K562 (cell line): ENCODE measurements at regions not wholly inside any gene's neighbourhood (a gene's known extent, or its start where the extent isn't known, plus 50 kb on each side); places are given as distances from the start of the nearest gene placed in this dataset.

Experiments
- ATAC-seq: fragments of 200-7000 bp; cut with Tn5 transposase; 3 replicates; pipeline ENCODE4 v1.9.1; 2020; ENCODE audit warnings: moderate library complexity
- BruUV-seq: library from RNA; stranded (reverse); fragments of 400-500 nt; replicated peaks from 2 replicates; lab custom pipeline; 2021; lab: Mats Ljungman, UMichigan
- CTCF ChIA-PET: fragments of 300-600 bp; formaldehyde crosslinking; extraction: SDS; loops from one replicate; lab custom pipeline; 2021; ENCODE audit warnings: low intra/inter-chr PET ratio; lab: Yijun Ruan, JAX
- POLR2A ChIA-PET: fragments of 300-600, 350-650 bp; sonication (Branson Sonifier 250); formaldehyde crosslinking; extraction: SDS; loops from one replicate; lab custom pipeline; 2021; ENCODE audit warnings: antibody characterized with exemption, inconsistent platforms; lab: Yijun Ruan, JAX
- DNase-seq, 4 experiments: peaks; one replicate each; pipeline versions ENCODE4 v3.0.0 to v3.0.0-alpha.2; 2011 to 2018; ENCODE audit warnings: low spot score in 3 of 4, mixed read lengths in 3 of 4; ENCODE audit errors: extremely low read depth in 1 of 4
- FAIRE-seq: peaks from 2 replicates; lab custom pipeline; 2011; peaks lifted over from hg19 to GRCh38; lab: Jason Lieb, UNC
- H2AFZ ChIP-seq: 2 replicates; pipeline ENCODE4 v1.6.0; 2011; ENCODE audit warnings: low read depth, low read length, control low read depth, inconsistent platforms
- H3K27ac ChIP-seq: fragments of 200-600 bp; 3 replicates; pipeline ENCODE4 v1.8.0; 2011; ENCODE audit warnings: low read depth, mild to moderate bottlenecking, control low read depth, inconsistent platforms, low read length, moderate library complexity, mixed read lengths; ENCODE audit errors: extremely low read depth
- H3K27me3 ChIP-seq, 2 experiments: fragments of 300-600 bp in 1 of 2; 2 replicates in 1 of 2; 3 replicates in 1 of 2; pipeline versions ENCODE4 v1.6.0 to v1.8.0; 2011; ENCODE audit warnings: inconsistent platforms in 2 of 2, low read length in 2 of 2, mild to moderate bottlenecking in 1 of 2, mixed read lengths in 1 of 2, moderate library complexity in 1 of 2; ENCODE audit not compliant: control insufficient read depth in 2 of 2, insufficient read depth in 2 of 2
- H3K36me3 ChIP-seq: fragments of 300-600 bp; 3 replicates; pipeline ENCODE4 v1.8.0; 2011; ENCODE audit warnings: mild to moderate bottlenecking, low read length, inconsistent platforms; ENCODE audit not compliant: control insufficient read depth, insufficient read depth
- H3K4me1 ChIP-seq, 2 experiments: fragments of 200-600 bp in 1 of 2; replicated peaks in 1 of 2; 2 replicates in 1 of 2; 3 replicates in 1 of 2; pipeline versions ENCODE4 v1.5.1 to v1.8.0; 2011; ENCODE audit warnings: inconsistent platforms in 2 of 2, low read length in 2 of 2, mild to moderate bottlenecking in 1 of 2, mixed read lengths in 1 of 2, moderate library complexity in 1 of 2; ENCODE audit not compliant: control insufficient read depth in 2 of 2, insufficient read depth in 2 of 2
- H3K4me2 ChIP-seq: 2 replicates; pipeline ENCODE4 v1.6.1; 2011; ENCODE audit warnings: low read length, control low read depth, inconsistent platforms, mixed read lengths; ENCODE audit not compliant: insufficient read depth
- H3K4me3 ChIP-seq: fragments of 200-600 bp; sonication (generic), shearing (Covaris generic); 2 replicates; pipeline ENCODE4 v1.5.1; 2016; ENCODE audit warnings: control low read depth, inconsistent platforms
- H3K79me2 ChIP-seq: fragments of 200-600 bp; 3 replicates; pipeline ENCODE4 v1.8.0; 2011; ENCODE audit warnings: low read length, inconsistent platforms; ENCODE audit not compliant: control insufficient read depth, insufficient read depth
- H3K9ac ChIP-seq, 2 experiments: 2 replicates each; pipeline versions ENCODE4 v1.6.0 to v1.6.1; 2011; ENCODE audit warnings: low read depth in 2 of 2, low read length in 2 of 2, control low read depth in 1 of 2, inconsistent platforms in 1 of 2, mild to moderate bottlenecking in 1 of 2, mixed read lengths in 1 of 2; ENCODE audit not compliant: insufficient read depth in 1 of 2
- H3K9me1 ChIP-seq: one replicate; pipeline ENCODE4 v1.6.0; 2011; ENCODE audit warnings: inconsistent platforms, mild to moderate bottlenecking, low read length, moderate library complexity; ENCODE audit not compliant: control insufficient read depth, insufficient read depth
- H3K9me3 ChIP-seq: replicated peaks from 2 replicates; pipeline ENCODE4 v1.5.1; 2011; ENCODE audit warnings: low read depth, low read length, inconsistent platforms; ENCODE audit not compliant: control insufficient read depth, insufficient read depth
- H4K20me1 ChIP-seq: replicated peaks from 2 replicates; pipeline ENCODE4 v1.6.1; 2011; ENCODE audit warnings: low read length, inconsistent platforms, mixed read lengths; ENCODE audit not compliant: control insufficient read depth, insufficient read depth
- NELFE ChIP-seq: IDR thresholded peaks from 2 replicates; pipeline ENCODE4 v1.6.1; 2011; ENCODE audit warnings: mild to moderate bottlenecking; ENCODE audit not compliant: insufficient read depth, insufficient read length
- RAD21 ChIP-seq, 2 experiments: fragments of 250-450 bp in 1 of 2; fragments of 450-650 bp in 1 of 2; sonication (Bioruptor Pico) in 1 of 2; formaldehyde crosslinking in 1 of 2; IDR thresholded peaks in 1 of 2; conservative IDR thresholded peaks in 1 of 2; 2 replicates each; pipeline versions ENCODE4 v1.4.0 to v1.8.0; 2020 to 2022; ENCODE audit warnings: mild to moderate bottlenecking in 2 of 2, moderate library complexity in 1 of 2
- SREBF1 ChIP-seq: fragments of 150-350 bp; IDR thresholded peaks from 2 replicates; pipeline ENCODE4 v1.6.1; 2014; ENCODE audit warnings: antibody characterized with exemption, low read depth, low read length, borderline replicate concordance
- ZBTB8A ChIP-seq: fragments of 450-650 bp; IDR thresholded peaks from 2 replicates; pipeline ENCODE4 v1.6.1; 2018; ENCODE audit warnings: mild to moderate bottlenecking, moderate library complexity; ENCODE audit not compliant: partially characterized antibody
- ZNF232 ChIP-seq: sonication (generic); formaldehyde crosslinking; IDR thresholded peaks from 2 replicates; pipeline ENCODE4 v1.8.0; 2022; ENCODE audit warnings: mild to moderate bottlenecking, missing genetic modification reagents
- ZNF75A ChIP-seq: fragments of 450-650 bp; formaldehyde crosslinking; IDR thresholded peaks from 2 replicates; pipeline ENCODE4 v1.4.0; 2020; ENCODE audit warnings: mild to moderate bottlenecking
- ZNF764 ChIP-seq: fragments of 250-450 bp; sonication (Bioruptor Pico); IDR thresholded peaks from 2 replicates; pipeline ENCODE4 v1.4.0; 2020; ENCODE audit warnings: low read depth, mild to moderate bottlenecking, moderate library complexity
- WGBS: fragments of 100-300 bp; shearing (Covaris generic); methylation state at CpG from one replicate; pipeline ENCODE4 v1.1.6; 2016; ENCODE audit warnings: low coverage, mixed read lengths; ENCODE audit not compliant: insufficient coverage; ENCODE audit errors: missing lambda C conversion rate; 5-methylcytosine and 5-hydroxymethylcytosine counted together
- in situ Hi-C: fragments of 300-500 bp; cut with MboI; formaldehyde crosslinking; loops from 4 replicates; pipeline ENCODE4 v1.15.0; 2018; ENCODE audit warnings: inconsistent platforms, mixed read lengths
- intact Hi-C: fragments of 100-400 bp; cut with micrococcal nuclease; formaldehyde crosslinking; loops from 2 replicates; pipeline ENCODE4 v1.14.2; 2022
- TF ChIP-seq, protein P1 (sequence below): fragments of 250-450 bp; sonication (Bioruptor Pico); IDR thresholded peaks from 2 replicates; pipeline ENCODE4 v1.9.0; 2021; ENCODE audit warnings: mild to moderate bottlenecking, inconsistent platforms
- TF ChIP-seq, protein P2 (sequence below): fragments of 250-450 bp; sonication (Bioruptor Pico); IDR thresholded peaks from 2 replicates; pipeline ENCODE4 v1.5.0; 2021
- TF ChIP-seq, protein P3 (sequence below): sonication (generic); formaldehyde crosslinking; IDR thresholded peaks from 2 replicates; pipeline ENCODE4 v1.9.0; 2022; ENCODE audit warnings: mild to moderate bottlenecking, missing genetic modification reagents
- TF ChIP-seq, protein P4 (sequence below): fragments of 450-650 bp; IDR thresholded peaks from 2 replicates; pipeline ENCODE4 v1.6.1; 2018; ENCODE audit warnings: mild to moderate bottlenecking, low read depth; ENCODE audit not compliant: partially characterized antibody
- TF ChIP-seq, protein P5 (sequence below): fragments of 450-650 bp; formaldehyde crosslinking; IDR thresholded peaks from 2 replicates; pipeline ENCODE4 v1.4.0; 2020; ENCODE audit warnings: mild to moderate bottlenecking, moderate library complexity

DNA sequence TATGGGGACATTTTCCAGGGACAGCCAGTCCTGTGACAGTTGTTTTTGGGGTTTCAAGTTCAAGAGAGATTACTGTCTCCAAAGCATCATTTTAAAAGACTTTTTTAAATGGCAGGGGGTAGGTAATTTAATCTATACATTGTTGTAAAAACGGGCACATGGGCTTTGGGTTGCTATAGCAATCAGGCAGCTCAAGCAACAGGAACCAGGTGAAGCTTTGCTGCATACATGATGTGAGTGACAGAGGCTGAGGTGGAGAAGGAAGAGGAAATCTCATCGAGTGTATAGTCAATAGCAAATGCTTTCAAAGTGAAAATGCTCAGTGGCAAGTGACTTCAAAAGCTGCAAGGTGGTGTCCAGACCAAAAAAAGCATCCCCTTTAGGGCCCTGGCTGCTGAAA is 277.4 kb upstream of the JAG1 start:
- WGBS, result 0% methylated on average over 2 of the region's 2 CpGs
- TF ChIP-seq ZBTB8A (no peak), RAD21 (CRISPR knock-in tag; conservative IDR thresholded peaks at IDR 0.05 in 1 of 2, IDR thresholded peaks at IDR 0.05 in 1 of 2) (no peak), ZNF75A (CRISPR knock-in tag) (no peak), ZNF764 (CRISPR knock-in tag) (no peak), SREBF1 (no peak), NELFE (no peak), ZNF232 (CRISPR knock-in tag) (no peak)
- TF ChIP-seq, protein P1, sequence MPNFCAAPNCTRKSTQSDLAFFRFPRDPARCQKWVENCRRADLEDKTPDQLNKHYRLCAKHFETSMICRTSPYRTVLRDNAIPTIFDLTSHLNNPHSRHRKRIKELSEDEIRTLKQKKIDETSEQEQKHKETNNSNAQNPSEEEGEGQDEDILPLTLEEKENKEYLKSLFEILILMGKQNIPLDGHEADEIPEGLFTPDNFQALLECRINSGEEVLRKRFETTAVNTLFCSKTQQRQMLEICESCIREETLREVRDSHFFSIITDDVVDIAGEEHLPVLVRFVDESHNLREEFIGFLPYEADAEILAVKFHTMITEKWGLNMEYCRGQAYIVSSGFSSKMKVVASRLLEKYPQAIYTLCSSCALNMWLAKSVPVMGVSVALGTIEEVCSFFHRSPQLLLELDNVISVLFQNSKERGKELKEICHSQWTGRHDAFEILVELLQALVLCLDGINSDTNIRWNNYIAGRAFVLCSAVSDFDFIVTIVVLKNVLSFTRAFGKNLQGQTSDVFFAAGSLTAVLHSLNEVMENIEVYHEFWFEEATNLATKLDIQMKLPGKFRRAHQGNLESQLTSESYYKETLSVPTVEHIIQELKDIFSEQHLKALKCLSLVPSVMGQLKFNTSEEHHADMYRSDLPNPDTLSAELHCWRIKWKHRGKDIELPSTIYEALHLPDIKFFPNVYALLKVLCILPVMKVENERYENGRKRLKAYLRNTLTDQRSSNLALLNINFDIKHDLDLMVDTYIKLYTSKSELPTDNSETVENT (CRISPR knock-in tag), result no peak
- TF ChIP-seq, protein P2, sequence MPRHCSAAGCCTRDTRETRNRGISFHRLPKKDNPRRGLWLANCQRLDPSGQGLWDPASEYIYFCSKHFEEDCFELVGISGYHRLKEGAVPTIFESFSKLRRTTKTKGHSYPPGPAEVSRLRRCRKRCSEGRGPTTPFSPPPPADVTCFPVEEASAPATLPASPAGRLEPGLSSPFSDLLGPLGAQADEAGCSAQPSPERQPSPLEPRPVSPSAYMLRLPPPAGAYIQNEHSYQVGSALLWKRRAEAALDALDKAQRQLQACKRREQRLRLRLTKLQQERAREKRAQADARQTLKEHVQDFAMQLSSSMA (CRISPR knock-in tag), result no peak
- TF ChIP-seq, protein P3, sequence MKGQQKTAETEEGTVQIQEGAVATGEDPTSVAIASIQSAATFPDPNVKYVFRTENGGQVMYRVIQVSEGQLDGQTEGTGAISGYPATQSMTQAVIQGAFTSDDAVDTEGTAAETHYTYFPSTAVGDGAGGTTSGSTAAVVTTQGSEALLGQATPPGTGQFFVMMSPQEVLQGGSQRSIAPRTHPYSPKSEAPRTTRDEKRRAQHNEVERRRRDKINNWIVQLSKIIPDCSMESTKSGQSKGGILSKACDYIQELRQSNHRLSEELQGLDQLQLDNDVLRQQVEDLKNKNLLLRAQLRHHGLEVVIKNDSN (CRISPR knock-in tag), result no peak
- TF ChIP-seq, protein P4, sequence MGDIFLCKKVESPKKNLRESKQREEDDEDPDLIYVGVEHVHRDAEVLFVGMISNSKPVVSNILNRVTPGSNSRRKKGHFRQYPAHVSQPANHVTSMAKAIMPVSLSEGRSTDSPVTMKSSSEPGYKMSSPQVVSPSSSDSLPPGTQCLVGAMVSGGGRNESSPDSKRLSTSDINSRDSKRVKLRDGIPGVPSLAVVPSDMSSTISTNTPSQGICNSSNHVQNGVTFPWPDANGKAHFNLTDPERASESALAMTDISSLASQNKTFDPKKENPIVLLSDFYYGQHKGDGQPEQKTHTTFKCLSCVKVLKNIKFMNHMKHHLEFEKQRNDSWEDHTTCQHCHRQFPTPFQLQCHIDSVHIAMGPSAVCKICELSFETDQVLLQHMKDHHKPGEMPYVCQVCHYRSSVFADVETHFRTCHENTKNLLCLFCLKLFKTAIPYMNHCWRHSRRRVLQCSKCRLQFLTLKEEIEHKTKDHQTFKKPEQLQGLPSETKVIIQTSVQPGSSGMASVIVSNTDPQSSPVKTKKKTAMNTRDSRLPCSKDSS, result no peak
- TF ChIP-seq, protein P5, sequence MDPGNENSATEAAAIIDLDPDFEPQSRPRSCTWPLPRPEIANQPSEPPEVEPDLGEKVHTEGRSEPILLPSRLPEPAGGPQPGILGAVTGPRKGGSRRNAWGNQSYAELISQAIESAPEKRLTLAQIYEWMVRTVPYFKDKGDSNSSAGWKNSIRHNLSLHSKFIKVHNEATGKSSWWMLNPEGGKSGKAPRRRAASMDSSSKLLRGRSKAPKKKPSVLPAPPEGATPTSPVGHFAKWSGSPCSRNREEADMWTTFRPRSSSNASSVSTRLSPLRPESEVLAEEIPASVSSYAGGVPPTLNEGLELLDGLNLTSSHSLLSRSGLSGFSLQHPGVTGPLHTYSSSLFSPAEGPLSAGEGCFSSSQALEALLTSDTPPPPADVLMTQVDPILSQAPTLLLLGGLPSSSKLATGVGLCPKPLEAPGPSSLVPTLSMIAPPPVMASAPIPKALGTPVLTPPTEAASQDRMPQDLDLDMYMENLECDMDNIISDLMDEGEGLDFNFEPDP, result no peak
- intact Hi-C loops, result no loop called here
- Histone ChIP-seq H3K9me1 (no peaks in the 10 kb centered on the region), H3K9me3 (no peaks in the 10 kb centered on the region), H3K4me3 (no peak overlapping the region), H3K36me3 (no peaks in the 10 kb centered on the region), H2AFZ (no peak overlapping the region), H3K27ac (no peak overlapping the region), H3K4me1 (no peaks in the 10 kb centered on the region), H3K79me2 (no peaks in the 10 kb centered on the region), H4K20me1 (no peaks in the 10 kb centered on the region), H3K4me2 (no peak overlapping the region), H3K27me3 (no peaks in the 10 kb centered on the region), H3K9ac (no peak overlapping the region)
- DNase-seq (no peak), FAIRE-seq (no peak), ATAC-seq (no peak)
- no TSS peak for BruUV-seq
- ChIA-PET CTCF (no interaction called here), POLR2A (no interaction called here)
- in situ Hi-C loops, result no loop called here
